Progenitor cell of endocrine pancreas (in vitro differentiated cells): ENCODE measurements at regions not wholly inside any gene's neighbourhood (a gene's known extent, or its start where the extent isn't known, plus 50 kb on each side); places are given as distances from the start of the nearest gene placed in this dataset.

Experiments
- DNase-seq: peaks from one replicate; pipeline ENCODE4 v3.0.0; 2021; ENCODE audit warnings: low spot score; ENCODE audit not compliant: unreplicated experiment
- H3K27ac Mint-ChIP-seq: 2 replicates; pipeline ENCODE4 v1.8.0; 2021; ENCODE audit warnings: mild to moderate bottlenecking, moderate library complexity, mixed read lengths
- H3K27me3 Mint-ChIP-seq: 2 replicates; pipeline ENCODE4 v1.8.0; 2021; ENCODE audit warnings: mixed read lengths
- H3K36me3 Mint-ChIP-seq: 2 replicates; pipeline ENCODE4 v1.8.0; 2022; ENCODE audit warnings: mixed read lengths; ENCODE audit not compliant: insufficient read depth
- H3K4me1 Mint-ChIP-seq: 2 replicates; pipeline ENCODE4 v1.8.0; 2021; ENCODE audit warnings: low read depth, mixed read lengths
- H3K4me3 Mint-ChIP-seq: 2 replicates; pipeline ENCODE4 v1.8.0; 2021; ENCODE audit warnings: low read depth, mild to moderate bottlenecking, moderate library complexity, mixed read lengths
- H3K9me3 Mint-ChIP-seq: 2 replicates; pipeline ENCODE4 v1.8.0; 2021; ENCODE audit warnings: low read depth, mixed read lengths
- TF ChIP-seq, protein P1 (sequence below): fragments of 200-600 bp; sonication (generic); IDR thresholded peaks from one replicate; pipeline ENCODE4 v1.5.0; 2021; ENCODE audit warnings: antibody characterized with exemption, mild to moderate bottlenecking; ENCODE audit not compliant: unreplicated experiment

DNA sequence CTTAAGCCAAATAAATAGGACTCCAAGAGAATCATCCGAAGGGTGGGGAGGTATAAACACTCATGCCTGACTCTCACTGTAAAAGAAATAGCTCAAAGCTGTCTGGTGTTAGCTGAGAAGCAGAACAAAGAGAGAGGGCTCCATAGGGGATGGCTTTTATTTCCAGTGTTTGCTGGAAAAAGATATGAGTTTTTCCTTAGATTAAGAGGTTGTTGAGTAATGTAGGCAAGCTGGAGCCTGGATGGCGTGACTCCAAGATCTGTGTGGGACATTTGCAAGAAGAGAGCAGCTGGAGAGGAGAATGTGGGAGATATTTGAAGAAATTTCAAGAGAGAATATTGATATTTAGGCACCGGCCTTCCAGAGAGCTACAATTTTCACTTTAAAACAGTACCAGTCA is 793.7 kb upstream of the RGMB start:
- Mint-ChIP-seq H3K9me3 (no peaks in the 10 kb centered on the region), H3K27ac (peak overlapping the region; percentile 47), H3K4me1 (no peaks in the 10 kb centered on the region), H3K36me3 (no peaks in the 10 kb centered on the region), H3K4me3 (no peak overlapping the region), H3K27me3 (no peaks in the 10 kb centered on the region)
- TF ChIP-seq, protein P1, sequence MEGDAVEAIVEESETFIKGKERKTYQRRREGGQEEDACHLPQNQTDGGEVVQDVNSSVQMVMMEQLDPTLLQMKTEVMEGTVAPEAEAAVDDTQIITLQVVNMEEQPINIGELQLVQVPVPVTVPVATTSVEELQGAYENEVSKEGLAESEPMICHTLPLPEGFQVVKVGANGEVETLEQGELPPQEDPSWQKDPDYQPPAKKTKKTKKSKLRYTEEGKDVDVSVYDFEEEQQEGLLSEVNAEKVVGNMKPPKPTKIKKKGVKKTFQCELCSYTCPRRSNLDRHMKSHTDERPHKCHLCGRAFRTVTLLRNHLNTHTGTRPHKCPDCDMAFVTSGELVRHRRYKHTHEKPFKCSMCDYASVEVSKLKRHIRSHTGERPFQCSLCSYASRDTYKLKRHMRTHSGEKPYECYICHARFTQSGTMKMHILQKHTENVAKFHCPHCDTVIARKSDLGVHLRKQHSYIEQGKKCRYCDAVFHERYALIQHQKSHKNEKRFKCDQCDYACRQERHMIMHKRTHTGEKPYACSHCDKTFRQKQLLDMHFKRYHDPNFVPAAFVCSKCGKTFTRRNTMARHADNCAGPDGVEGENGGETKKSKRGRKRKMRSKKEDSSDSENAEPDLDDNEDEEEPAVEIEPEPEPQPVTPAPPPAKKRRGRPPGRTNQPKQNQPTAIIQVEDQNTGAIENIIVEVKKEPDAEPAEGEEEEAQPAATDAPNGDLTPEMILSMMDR, result no peak
- no peak for DNase-seq

DNA sequence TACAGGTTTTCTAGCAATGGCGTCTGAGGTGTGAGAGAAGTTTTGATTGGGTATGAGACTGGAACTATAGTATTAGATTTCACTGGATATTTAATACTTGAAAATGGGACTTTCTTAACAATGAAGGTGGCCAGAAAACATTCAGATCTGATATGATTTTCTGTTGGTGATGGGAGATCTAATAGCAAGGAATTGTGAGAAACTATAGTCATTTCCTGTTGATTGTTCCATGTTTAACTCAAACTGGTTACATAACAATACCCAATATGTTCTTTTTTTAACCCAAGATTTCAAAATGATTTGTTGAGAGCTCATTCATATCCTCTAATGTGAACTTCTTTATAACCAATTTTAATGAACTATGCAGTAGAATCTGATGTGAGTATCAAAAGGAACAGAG is 793.2 kb upstream of the RGMB start:
- Mint-ChIP-seq H3K36me3 (no peaks in the 10 kb centered on the region), H3K9me3 (no peaks in the 10 kb centered on the region), H3K4me3 (no peak overlapping the region), H3K27me3 (no peaks in the 10 kb centered on the region), H3K4me1 (no peaks in the 10 kb centered on the region), H3K27ac (no peak overlapping the region)
- no peak for DNase-seq
- TF ChIP-seq, protein P1, result no peak

DNA sequence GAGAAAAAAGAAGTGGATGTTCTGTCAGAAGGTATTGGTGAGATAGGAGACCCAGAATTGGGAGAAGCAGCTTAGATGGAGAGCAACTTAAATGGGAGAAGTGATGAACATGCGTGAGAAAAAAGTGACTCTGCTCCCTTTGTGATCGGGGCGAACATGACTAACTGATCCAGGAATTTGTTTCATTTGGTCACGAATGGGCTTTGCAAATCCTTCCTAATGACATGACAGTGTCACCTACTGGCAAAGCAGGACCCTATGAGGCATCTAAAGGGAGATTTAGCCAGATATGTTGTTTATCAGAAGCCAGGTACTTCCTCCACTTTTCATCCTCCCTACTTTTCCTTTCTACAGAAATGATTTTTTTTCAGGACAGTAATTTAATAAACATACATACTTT is 787.4 kb upstream of the RGMB start:
- no peaks in the 10 kb centered on the region for H3K36me3 Mint-ChIP-seq
- H3K4me3 Mint-ChIP-seq, result no peak overlapping the region
- TF ChIP-seq, protein P1, result no peak
- no peak for DNase-seq
- no peaks in the 10 kb centered on the region for H3K9me3 Mint-ChIP-seq
- H3K27ac Mint-ChIP-seq, result no peak overlapping the region
- H3K27me3 Mint-ChIP-seq, result no peaks in the 10 kb centered on the region
- H3K4me1 Mint-ChIP-seq, result no peaks in the 10 kb centered on the region

DNA sequence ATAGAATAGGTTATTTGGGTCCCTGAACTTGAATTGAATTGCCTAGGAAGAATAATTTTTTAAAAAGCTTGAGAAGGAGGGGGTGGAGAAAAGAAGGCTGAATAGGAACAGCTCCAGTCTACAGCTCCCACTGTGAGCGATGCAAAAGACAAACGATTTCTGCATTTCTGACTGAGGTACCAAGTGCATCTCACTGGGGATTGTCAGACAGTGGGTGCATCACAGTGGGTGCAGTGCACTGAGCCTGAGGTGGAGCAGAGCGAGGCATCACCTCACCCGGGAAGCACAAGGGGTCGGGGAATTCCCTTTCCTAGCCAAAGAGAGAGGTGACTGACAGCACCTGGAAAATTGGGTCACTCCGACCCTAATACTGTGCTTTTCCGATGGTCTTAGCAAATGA is 782.2 kb upstream of the RGMB start:
- Mint-ChIP-seq H3K4me3 (no peak overlapping the region), H3K27ac (no peak overlapping the region), H3K4me1 (no peaks in the 10 kb centered on the region), H3K27me3 (no peaks in the 10 kb centered on the region), H3K36me3 (no peaks in the 10 kb centered on the region), H3K9me3 (peaks cover 10% of the 10 kb centered on the region)
- no peak for DNase-seq
- TF ChIP-seq, protein P1, result no peak

DNA sequence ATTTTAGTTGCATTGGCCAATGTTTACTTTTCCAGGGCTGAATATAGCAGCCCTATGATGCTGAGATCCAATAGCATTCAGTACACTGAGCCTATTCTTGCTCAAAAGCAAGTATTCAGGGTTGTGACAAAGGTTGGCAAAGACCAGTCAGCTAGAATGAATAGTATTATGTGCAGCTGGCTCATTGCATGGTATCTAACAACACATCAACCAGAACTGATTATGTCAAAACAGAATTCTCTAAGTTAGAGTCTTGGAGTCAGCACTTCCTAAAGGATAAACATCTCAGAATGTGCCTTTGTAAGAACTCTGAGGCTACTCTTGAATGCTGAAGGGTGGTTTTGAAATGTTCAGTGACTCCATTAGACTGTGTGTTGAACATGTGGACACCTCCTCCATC is 774.5 kb upstream of the RGMB start:
- H3K27ac Mint-ChIP-seq, result no peak overlapping the region
- H3K9me3 Mint-ChIP-seq, result peaks cover 7% of the 10 kb centered on the region
- no peaks in the 10 kb centered on the region for H3K36me3 Mint-ChIP-seq
- no peak for DNase-seq
- no peaks in the 10 kb centered on the region for H3K27me3 Mint-ChIP-seq
- TF ChIP-seq, protein P1, result no peak
- H3K4me3 Mint-ChIP-seq, result no peak overlapping the region
- no peaks in the 10 kb centered on the region for H3K4me1 Mint-ChIP-seq
